ENCODE measurements at regions not wholly inside any gene's neighbourhood (a gene's known extent, or its start where the extent isn't known, plus 50 kb on each side); places are given as distances from the start of the nearest gene placed in this dataset.

GRCh38 chr11:135046986-135047385 lies 634.9 kb upstream of the B3GAT1 start:
- H3K27me3 ChIP-seq (ENCODE audit: low read depth, low read length): no peaks in the 10 kb centered on the region
- H3K9ac ChIP-seq (ENCODE audit: low read length): no peak overlapping the region

GRCh38 chr11:135046556-135046955 lies 634.5 kb upstream of the B3GAT1 start:
- Histone ChIP-seq H3K27me3 (ENCODE audit: low read depth, low read length) (no peaks in the 10 kb centered on the region), H4K20me1 (ENCODE audit: insufficient read depth, low read length) (no peaks in the 10 kb centered on the region), H3K9me3 (ENCODE audit: insufficient read depth, low read length) (no peaks in the 10 kb centered on the region), H3K79me2 (ENCODE audit: low read length) (no peaks in the 10 kb centered on the region), H3K36me3 (replicated peaks; ENCODE audit: low read depth, low read length) (no peaks in the 10 kb centered on the region), H3K4me2 (ENCODE audit: low read length) (no peak overlapping the region), H2AFZ (ENCODE audit: low read depth, low read length) (no peak overlapping the region), H3K4me3 (ENCODE audit: low read length) (no peak overlapping the region), H3K9ac (ENCODE audit: low read length) (no peak overlapping the region), H3K4me1 (ENCODE audit: low read length) (no peaks in the 10 kb centered on the region), H3K27ac (ENCODE audit: low read length) (no peak overlapping the region)
- TF ChIP-seq EZH2phosphoT487 (IDR thresholded peaks at IDR 0.05; ENCODE audit: low read depth) (no peak), CTCF (IDR thresholded peaks at IDR 0.05; ENCODE audit: low read depth, low read length) (no peak)

More at GRCh38 chr11:135046986-135047385, 634.9 kb upstream of the B3GAT1 start:
- Histone ChIP-seq H3K4me1 (ENCODE audit: low read length) (no peaks in the 10 kb centered on the region), H3K36me3 (replicated peaks; ENCODE audit: low read depth, low read length) (no peaks in the 10 kb centered on the region), H3K4me3 (ENCODE audit: low read length) (no peak overlapping the region), H3K79me2 (ENCODE audit: low read length) (no peaks in the 10 kb centered on the region), H3K27ac (ENCODE audit: low read length) (no peak overlapping the region), H3K9me3 (ENCODE audit: insufficient read depth, low read length) (no peaks in the 10 kb centered on the region), H2AFZ (ENCODE audit: low read depth, low read length) (no peak overlapping the region), H4K20me1 (ENCODE audit: insufficient read depth, low read length) (no peaks in the 10 kb centered on the region), H3K4me2 (ENCODE audit: low read length) (no peak overlapping the region)
- TF ChIP-seq EZH2phosphoT487 (IDR thresholded peaks at IDR 0.05; ENCODE audit: low read depth): no peak
- TF ChIP-seq CTCF (IDR thresholded peaks at IDR 0.05; ENCODE audit: low read depth, low read length): no peak

GRCh38 chr11:135043434-135043833 lies 631.4 kb upstream of the B3GAT1 start:
- Histone ChIP-seq H3K27me3 (ENCODE audit: low read depth, low read length) (no peaks in the 10 kb centered on the region), H3K4me3 (ENCODE audit: low read length) (no peak overlapping the region), H2AFZ (ENCODE audit: low read depth, low read length) (no peak overlapping the region), H3K9me3 (ENCODE audit: insufficient read depth, low read length) (no peaks in the 10 kb centered on the region), H3K9ac (ENCODE audit: low read length) (no peak overlapping the region), H3K4me1 (ENCODE audit: low read length) (no peaks in the 10 kb centered on the region), H3K27ac (ENCODE audit: low read length) (no peak overlapping the region), H3K4me2 (ENCODE audit: low read length) (no peak overlapping the region), H3K79me2 (ENCODE audit: low read length) (no peaks in the 10 kb centered on the region), H4K20me1 (ENCODE audit: insufficient read depth, low read length) (no peaks in the 10 kb centered on the region), H3K36me3 (replicated peaks; ENCODE audit: low read depth, low read length) (no peaks in the 10 kb centered on the region)
- no peak for TF ChIP-seq CTCF (IDR thresholded peaks at IDR 0.05; ENCODE audit: low read depth, low read length)
- no peak for TF ChIP-seq EZH2phosphoT487 (IDR thresholded peaks at IDR 0.05; ENCODE audit: low read depth)

GRCh38 chr11:135037828-135038227 lies 625.8 kb upstream of the B3GAT1 start:
- Histone ChIP-seq H3K27me3 (ENCODE audit: low read depth, low read length) (no peaks in the 10 kb centered on the region), H3K4me2 (ENCODE audit: low read length) (no peak overlapping the region), H3K79me2 (ENCODE audit: low read length) (no peaks in the 10 kb centered on the region), H3K9ac (ENCODE audit: low read length) (no peak overlapping the region), H3K9me3 (ENCODE audit: insufficient read depth, low read length) (no peaks in the 10 kb centered on the region), H3K4me1 (ENCODE audit: low read length) (no peaks in the 10 kb centered on the region), H4K20me1 (ENCODE audit: insufficient read depth, low read length) (no peaks in the 10 kb centered on the region), H3K4me3 (ENCODE audit: low read length) (no peak overlapping the region), H2AFZ (ENCODE audit: low read depth, low read length) (no peak overlapping the region), H3K27ac (ENCODE audit: low read length) (no peak overlapping the region), H3K36me3 (replicated peaks; ENCODE audit: low read depth, low read length) (no peaks in the 10 kb centered on the region)
- TF ChIP-seq EZH2phosphoT487 (IDR thresholded peaks at IDR 0.05; ENCODE audit: low read depth) (no peak), CTCF (IDR thresholded peaks at IDR 0.05; ENCODE audit: low read depth, low read length) (no peak)
